ENCODE measurements at regions not wholly inside any gene's neighbourhood (a gene's known extent, or its start where the extent isn't known, plus 50 kb on each side); places are given as distances from the start of the nearest gene placed in this dataset.

GRCh38 chr2:7940723-7941122 lies 741.1 kb upstream of the ID2 start:
- TF ChIP-seq EZH2 (IDR thresholded peaks at IDR 0.05; ENCODE audit: borderline replicate concordance, low read depth, low read length, poor library complexity, severe bottlenecking) (no peak), CTCF (conservative IDR thresholded peaks at IDR 0.05; ENCODE audit: low read depth, low read length) (no peak)
